NCI-H2171 treated with DMSO at 0.1 percent for 48 hours (cell line): ENCODE measurements at regions not wholly inside any gene's neighbourhood (a gene's known extent, or its start where the extent isn't known, plus 50 kb on each side); places are given as distances from the start of the nearest gene placed in this dataset.
"Not testable (repeated sequence)": the region's sequence is repeated elsewhere in the genome, so short reads cannot be mapped to it uniquely, and the experiment has no call there.

Experiments
- DNase-seq: peaks from one replicate; lab custom pipeline; 2025; lab: John Stamatoyannopoulos, UW

DNA sequence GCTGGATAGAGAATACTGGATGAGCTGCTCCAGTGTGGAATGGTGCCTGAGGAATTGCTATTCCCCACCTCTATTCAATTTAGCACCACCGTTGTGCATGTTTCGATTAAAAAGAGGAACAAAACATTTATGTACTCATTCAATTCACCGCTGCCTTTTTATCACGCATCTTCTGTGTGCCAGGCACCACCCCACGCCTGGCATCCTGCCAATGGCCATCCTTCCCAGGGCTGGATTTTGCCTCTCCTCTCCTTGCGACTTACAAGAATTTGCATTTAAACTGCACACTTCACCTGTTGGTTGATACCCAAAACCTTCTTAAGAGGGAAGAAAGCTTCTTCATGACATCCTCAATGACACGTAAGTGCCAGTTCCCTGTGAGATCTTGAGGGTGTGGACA lies 110.2 kb upstream of the DPP6 start:
- no peak for DNase-seq

DNA sequence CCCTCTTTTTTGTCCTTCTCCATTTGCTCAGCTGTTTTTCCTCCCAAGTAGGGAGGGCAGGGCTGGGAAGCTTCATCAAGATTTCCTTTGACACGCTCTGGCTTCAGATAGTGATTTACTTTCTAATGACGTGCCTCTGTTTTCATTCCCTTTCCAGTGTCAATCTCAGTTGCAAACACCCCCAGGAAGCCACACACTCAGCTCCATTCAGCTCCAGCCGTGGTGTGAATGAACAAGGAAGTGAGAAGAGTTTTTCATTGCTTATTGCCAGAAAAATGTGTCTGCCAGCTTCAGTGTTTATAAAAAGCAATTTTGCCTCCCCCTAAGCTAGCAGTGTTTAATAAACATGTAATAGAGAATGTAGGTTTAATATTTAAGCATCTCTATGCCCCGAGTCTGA lies 108.7 kb upstream of the DPP6 start:
- DNase-seq = no peak

DNA sequence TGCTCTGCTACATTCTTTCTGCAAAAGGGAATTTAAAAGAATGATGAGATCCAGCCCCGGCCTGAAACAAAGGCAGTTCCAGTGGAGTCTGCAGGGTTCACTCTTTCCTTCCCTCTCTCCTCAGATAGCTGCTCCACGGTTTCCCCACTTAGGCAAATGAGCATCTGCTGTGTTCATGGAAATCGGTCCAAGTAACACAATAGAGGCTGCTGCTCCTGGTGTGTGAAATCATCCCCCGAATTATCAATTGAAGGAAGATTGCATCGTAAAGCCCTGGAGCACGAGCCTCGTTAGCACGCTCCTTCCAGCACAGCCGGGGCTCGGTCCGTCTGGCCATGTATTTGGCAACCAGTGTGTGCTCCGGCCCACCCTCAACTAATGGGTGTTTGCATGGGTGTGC lies 108.3 kb upstream of the DPP6 start:
- DNase-seq = no peak

DNA sequence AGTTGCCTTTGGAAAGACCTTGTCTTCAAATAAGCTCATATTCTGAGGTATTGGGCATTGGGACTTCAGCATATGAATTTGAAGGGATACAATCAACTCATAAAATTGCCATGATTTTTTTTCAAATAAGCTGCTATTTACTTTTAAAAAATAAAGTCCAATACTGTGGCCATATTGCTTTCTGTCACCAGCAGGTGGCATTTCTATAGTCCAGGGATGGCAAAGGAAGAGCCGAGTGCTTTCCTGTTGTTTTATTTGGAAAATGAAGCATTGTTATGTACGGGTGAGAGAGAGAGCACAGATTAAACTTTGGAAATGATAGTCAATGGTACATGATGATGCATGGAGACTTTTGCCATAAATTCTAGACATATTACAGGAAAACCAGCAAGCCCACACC lies 104.1 kb upstream of the DPP6 start:
- no peak for DNase-seq

DNA sequence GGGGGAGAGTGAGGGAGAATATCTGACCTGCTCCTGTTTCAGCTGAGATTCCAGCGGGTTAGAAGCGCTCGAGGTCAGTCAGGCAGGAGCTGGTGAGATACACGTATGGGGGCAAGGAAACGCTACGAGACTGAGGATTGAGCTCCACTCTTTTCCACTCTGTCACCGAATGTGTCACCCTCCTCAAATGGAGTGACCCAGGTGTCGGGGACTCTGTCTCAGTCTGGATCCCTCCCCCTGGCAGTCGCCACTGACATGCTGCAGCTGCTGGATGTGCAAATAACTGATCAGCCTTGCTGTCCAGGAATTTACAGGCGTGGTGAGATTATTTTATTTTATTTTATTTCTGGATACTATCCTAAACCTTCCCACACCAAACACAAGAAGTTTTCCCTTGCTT lies 100.9 kb upstream of the DPP6 start:
- DNase-seq = no peak

DNA sequence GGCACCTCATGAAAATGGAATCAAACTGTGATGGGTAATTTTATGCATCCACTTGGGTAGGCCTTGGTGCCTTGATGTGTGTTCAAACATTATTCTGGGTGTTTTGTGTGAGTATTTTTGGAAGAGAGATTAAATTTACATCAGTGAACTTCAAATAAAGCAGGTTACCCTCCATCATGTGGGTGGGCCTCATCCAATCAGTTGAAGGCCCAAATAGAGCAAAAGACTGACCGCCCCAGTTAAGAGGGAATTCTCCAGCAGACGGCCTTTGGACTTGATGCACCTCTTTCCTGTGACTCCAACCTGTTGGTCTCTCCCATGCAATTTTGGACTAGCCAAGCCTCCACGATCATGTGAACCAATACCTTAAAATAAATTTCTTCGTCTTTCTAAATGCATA lies 97.7 kb upstream of the DPP6 start:
- no peak for DNase-seq

DNA sequence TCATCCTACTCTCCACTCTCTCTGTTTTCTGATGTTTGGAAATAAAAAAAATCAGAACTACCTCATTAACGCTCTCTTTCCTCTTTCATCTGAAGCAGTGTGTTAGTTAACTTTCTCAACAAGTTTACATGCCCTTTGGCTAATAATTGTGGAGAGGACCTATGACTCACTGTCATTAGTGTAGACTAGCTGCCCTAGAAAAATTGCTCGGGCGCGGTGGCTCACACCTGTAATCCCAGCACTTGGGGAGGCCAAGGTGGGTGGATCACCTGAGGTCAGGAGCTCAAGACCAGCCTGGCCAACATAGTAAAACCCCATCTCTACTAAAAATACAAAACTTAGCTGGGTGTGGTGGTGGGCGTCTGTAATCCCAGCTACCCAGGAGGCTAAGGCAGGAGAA lies 94.5 kb upstream of the DPP6 start:
- DNase-seq = not testable (repeated sequence)

DNA sequence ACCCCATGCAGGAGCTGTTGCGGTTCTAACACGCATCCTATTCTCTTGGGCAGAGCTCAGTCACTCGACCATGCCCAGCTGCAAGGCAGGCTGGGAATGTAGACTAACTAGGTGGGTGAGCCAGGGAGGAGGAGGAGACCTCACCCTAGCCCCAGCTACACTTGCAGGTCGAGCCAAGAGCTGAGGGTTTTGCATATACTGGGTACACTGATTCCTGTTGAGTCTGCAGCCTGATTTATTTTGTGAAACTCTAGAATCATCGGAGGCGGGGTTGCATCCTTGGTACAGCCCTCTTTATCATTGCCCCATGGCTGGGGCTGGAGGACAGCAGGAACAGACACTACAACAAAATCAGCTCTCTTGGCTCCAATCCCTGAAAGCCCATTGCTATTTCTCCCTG lies 93.8 kb upstream of the DPP6 start:
- DNase-seq = not testable (repeated sequence)

DNA sequence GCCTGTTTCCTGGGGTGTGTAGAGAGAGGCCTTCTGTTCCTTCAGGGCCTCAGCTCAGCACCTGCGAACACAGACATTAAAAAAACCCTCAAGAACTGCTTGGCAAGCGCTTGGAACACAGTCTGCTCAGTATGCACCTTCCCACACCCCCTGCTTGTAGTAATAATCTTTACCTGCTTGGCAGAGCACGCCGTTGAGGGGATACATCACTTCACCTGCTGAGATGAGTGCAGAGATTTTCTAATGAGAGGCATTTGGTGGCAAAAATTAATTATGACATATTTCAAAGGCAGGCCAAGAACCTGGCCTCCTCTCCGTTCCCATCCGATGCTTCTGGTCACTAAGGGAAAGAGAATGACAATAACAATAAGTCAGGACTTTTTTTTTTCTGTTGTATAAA lies 93.4 kb upstream of the DPP6 start:
- DNase-seq = not testable (repeated sequence)

DNA sequence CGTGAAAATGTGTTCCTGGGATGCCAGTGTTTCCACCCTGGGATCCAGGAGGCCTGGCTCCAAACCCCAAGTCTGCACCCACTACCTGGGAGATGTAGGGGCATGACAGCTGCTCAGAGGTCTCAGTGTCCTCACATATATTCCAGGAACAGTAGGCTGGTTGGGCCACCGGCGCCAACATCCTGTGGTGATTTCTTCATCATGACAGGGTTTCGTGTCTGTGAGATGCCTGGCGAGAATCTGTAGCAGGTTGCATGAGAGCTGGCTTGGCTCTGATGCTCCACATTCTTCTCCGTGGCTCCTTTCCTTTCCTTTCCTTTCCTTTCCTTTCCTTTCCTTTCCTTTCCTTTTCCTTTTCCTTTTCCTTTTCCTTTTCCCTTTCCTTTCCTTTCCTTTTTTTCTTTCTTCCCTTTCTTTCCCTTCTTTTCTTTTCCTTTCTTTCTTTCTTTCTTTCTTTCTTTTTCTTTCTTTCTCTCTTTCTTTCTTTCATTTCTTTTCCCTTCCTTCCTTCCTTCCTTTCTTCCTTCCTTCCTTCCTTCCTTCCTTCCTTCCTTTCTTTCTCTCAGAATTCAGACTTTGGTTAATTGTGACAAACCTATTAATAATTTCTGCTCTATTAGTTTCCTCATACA lies 87.6 kb upstream of the DPP6 start:
- not testable (repeated sequence) for DNase-seq

DNA sequence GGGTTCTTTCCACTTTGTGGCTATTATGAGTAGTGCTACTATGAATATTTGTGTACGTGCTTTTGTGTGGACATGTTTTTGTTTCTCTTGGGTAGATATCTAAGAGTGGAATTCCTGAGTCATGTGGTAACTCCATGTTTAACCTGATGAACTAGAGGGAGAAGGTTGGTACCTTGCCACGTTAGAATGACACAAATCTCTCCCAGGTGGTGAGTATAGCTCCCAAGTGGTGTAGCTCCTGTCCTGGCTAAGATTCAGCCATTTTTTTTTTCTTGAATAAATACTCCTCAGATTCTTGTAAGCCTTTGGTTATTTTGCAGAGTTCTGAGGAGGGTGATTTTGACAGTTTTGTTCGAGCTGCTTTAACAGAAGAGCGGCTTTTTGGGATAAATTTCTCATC lies 83.2 kb upstream of the DPP6 start:
- not testable (repeated sequence) for DNase-seq

DNA sequence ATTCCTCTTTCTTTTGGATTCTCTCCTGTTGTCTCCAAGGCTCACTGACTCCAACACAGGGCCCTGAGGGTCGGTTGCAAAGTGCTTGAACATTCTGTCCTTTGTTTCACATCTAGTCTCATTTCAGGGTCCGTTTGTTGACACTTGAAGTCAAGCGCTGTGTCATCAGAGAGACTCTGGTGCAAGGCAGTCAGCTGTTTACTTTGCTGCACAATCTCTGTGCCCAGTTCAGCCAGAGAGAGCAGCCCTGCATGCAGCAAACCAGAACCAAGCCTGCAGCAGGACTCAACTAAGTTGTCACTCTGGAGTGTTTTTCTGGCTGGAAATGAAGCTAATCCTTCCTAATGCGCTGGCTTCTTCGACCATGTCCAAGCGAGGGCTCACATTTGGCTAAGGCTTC lies 77.6 kb upstream of the DPP6 start:
- not testable (repeated sequence) for DNase-seq

DNA sequence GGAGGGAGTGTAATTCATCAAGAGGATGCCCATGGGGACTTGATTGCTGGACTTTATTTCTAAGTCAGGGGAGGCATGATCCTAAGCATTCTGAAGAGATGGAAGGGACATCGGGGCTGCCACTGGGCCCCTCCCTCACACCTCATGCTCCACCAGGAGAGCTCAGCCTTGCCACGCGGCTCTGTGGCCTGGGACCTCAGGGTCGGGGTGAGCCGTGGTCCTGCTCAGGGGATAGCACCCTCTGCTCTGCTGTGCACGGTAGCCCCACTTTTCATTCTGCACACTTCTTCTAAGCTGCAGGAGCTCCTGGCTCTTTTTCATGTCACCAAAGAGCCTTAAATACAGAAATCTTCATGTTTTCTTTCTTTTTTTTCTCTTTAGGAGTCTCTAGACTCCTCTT lies 75.5 kb upstream of the DPP6 start:
- DNase-seq = not testable (repeated sequence)

DNA sequence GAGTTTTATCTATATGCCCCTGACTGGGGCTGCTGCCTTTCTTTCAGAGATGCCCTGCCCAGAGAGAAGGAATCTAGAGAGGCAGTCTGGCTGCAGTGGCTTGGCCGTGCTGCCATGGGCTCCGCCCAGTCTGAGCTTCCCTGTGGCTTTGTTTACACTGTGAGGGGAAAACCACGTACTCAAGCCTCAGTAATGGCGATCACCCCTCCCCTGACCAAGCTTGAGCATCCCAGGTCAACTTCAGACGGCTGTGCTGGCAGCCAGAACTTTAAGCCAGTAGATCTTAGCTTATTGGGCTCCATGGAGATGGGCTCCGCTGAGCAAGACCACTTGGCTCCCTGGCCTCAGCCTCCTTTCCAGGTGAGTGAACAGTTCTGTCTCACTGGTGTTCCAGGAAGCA lies 69.0 kb upstream of the DPP6 start:
- DNase-seq = not testable (repeated sequence)

DNA sequence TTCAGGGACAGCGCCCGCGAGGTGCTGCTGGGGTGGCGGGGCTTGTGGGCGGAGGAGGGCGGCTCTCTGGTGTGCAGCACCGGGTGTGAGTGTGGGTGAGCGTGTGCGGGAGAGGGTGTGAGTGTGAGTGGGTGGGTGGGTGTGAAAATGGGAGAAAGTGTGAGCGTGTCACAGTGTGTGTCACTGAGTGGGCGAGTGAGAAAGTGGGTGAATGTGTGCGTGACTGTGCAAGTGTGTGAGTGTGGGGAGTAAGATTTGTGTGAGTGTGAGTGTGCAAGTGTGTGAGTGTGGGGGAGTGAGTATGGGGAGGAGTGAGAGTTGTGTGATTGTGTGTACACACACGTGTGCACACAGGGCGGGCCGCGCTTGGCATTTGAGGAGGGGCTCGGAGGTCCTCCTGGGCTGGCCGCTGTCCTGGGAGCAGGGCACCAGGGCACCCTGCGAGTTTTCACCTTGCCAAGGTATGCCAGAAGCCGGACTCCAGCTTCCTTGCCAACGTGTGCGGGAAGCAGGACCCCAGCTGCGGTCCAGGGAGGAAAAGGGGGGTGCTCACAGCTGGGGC lies 63.1 kb upstream of the DPP6 start:
- DNase-seq = not testable (repeated sequence)

DNA sequence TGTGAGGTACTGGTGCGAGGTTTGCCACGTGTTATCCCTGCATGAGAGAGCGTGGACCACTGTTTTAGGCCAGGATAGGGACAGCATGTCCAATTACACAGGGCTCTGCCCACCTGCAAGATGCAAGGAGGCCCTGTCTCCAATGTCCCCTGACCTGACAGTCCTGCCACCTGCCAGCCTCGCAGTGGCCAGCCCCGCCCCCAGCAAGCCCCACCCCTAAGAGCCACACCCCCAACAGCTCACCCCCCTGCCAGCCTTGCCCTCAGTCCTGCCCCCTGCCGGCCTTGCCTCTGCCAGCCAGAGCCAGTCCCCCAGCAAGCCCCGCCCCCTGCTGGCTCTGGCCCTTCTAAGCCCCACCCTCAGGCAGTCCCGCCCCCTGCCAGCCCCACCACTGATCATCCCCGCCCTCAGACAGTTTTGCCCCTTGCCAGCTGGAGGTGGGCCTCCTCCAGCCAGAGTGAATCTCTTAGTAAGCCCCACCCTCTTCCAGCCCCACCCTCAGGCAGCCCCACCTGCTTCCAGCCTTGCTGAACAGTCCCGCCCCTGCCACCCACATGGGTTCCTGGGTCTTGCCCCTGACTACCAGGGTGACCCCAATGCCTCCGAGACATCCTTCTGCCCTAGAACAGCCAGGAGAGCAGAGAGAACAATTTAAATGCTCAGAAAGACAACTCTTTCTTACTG lies 62.3 kb upstream of the DPP6 start:
- DNase-seq = not testable (repeated sequence)

DNA sequence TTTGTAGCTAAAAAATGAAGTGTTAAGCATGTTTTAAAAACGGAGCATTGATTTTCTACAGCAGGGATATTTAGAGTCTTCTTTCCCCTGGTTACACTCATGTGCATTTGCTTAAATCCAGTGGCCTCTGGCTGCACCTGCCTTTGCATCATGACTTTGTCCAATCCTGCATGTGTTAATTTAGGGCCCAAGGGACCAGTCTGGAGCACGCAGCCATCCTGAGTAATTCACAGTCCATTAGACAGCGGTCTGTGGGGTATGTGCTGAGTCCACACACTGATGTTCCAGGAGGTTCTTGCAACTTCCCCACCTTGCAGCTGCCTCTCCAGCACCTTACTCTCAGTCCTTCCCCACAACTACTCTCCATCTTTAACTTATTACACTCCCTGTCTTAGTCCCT lies 60.7 kb upstream of the DPP6 start:
- not testable (repeated sequence) for DNase-seq

DNA sequence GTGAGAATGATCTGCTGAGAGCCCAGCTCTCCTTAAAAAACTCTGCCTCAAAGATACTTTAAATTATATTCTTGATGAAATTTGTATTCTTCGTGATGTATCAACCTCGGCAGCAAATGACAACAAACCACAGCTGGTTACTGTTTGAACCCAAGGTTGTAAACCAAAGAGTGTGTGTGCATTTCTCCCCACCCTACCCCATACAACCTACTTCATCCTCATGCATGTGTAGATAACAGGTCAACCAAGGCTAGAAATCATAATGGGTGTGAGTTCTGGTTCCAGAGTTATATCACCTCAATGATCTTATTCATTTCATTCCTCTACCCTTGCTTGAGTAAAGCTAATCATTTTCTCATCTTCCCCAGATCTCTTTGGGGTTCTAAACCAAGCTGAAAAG lies 58.8 kb upstream of the DPP6 start:
- DNase-seq = not testable (repeated sequence)

DNA sequence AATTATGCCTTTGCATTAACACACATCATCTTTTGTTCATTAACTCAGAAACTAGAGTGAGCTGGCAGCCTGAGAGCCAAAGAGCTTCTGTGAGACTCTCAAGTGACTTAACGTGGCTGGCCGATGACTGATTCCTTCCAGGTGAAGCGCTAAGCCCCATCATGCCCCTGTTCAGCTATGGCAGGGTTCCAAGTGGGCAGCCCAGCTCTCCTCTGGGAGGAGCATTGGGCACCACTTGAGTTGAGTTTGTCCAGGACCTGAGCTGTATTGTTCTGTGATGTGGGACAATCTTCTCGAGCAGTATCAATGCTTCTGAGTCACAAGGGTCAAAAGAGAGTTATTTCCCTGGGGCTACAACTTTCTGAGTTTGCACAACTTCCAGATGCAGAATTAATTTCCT lies 53.3 kb upstream of the DPP6 start:
- DNase-seq = not testable (repeated sequence)
